SH-SY5Y (cell line): ENCODE measurements at regions not wholly inside any gene's neighbourhood (a gene's known extent, or its start where the extent isn't known, plus 50 kb on each side); places are given as distances from the start of the nearest gene placed in this dataset.

ENCODE experiments used
- GATA2 ChIP-seq: IDR thresholded peaks from 2 replicates; pipeline ENCODE4 v1.6.1; 2011; ENCODE audit warnings: mild to moderate bottlenecking, low read depth, low read length
- GATA3 ChIP-seq: IDR thresholded peaks from 2 replicates; pipeline ENCODE4 v1.6.1; 2011; ENCODE audit warnings: low read depth, mild to moderate bottlenecking, low read length, moderate library complexity

DNA sequence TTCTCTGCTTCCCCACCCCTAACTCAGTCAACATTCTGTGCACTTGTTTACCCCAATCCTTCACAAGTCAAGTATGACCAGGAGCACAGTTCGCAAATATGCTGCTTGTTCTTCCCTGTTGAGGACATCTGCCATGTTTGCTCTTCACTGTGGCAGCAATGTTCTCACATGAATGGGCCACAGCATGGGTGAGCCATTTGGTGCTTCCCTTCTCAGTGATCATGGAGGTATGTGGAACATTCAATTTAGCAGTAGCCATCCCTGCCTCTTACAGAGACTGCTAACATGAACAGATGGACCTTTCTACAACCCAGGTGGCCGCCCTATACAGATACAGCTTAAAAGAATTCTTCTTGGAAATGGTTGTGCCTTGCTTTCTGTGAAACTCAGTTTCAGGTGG lies 660.1 kb upstream of the SGO1 start:
- TF ChIP-seq GATA3 (no peak), GATA2 (no peak)
